ENCODE measurements at regions not wholly inside any gene's neighbourhood (a gene's known extent, or its start where the extent isn't known, plus 50 kb on each side); places are given as distances from the start of the nearest gene placed in this dataset.

- TF ChIP-seq EZH2 (IDR thresholded peaks at IDR 0.05; ENCODE audit: low read length, unreplicated experiment), result no peak
- no peak for TF ChIP-seq CTCF (conservative IDR thresholded peaks at IDR 0.05; ENCODE audit: low read depth, low read length)
These were observed 733.5 kb downstream of the BRD1 start for GRCh38 chr22:49094151-49094550.

Measured in PC-3 (cell line).